ENCODE measurements at regions not wholly inside any gene's neighbourhood (a gene's known extent, or its start where the extent isn't known, plus 50 kb on each side); places are given as distances from the start of the nearest gene placed in this dataset.

DNA sequence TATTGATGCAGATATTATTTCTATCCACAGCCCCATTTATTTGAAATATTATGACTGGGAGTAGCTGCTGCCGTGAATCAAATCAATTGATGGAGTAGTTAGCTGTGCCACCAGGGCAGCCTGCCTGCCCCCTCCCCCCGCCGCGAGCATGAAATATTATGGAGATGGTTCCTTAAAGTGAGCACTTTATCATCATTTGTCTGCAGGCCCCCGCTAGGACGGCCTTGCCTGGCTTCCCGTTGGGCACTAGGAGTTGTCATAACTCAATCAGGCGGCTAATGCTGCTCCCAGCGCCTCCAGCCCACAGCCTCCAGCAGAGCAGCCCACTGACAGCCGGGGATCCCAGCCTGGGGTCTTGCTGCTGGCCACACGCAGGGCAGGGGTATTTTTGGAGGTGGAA lies 173.9 kb downstream of the SALL1 start:
- TF ChIP-seq POLR2A (IDR thresholded peaks at IDR 0.05): no peak
- TF ChIP-seq, protein P1, sequence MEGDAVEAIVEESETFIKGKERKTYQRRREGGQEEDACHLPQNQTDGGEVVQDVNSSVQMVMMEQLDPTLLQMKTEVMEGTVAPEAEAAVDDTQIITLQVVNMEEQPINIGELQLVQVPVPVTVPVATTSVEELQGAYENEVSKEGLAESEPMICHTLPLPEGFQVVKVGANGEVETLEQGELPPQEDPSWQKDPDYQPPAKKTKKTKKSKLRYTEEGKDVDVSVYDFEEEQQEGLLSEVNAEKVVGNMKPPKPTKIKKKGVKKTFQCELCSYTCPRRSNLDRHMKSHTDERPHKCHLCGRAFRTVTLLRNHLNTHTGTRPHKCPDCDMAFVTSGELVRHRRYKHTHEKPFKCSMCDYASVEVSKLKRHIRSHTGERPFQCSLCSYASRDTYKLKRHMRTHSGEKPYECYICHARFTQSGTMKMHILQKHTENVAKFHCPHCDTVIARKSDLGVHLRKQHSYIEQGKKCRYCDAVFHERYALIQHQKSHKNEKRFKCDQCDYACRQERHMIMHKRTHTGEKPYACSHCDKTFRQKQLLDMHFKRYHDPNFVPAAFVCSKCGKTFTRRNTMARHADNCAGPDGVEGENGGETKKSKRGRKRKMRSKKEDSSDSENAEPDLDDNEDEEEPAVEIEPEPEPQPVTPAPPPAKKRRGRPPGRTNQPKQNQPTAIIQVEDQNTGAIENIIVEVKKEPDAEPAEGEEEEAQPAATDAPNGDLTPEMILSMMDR (IDR thresholded peaks at IDR 0.05): no peak

All from heart left ventricle (tissue), 13 donors.